ENCODE measurements at regions not wholly inside any gene's neighbourhood (a gene's known extent, or its start where the extent isn't known, plus 50 kb on each side); places are given as distances from the start of the nearest gene placed in this dataset.

- no peak for DNase-seq (ENCODE audit: low read depth in 2 of 2)
Observed at GRCh38 chr2:71791501-71792135, 338.3 kb downstream of the DYSF start.

DNA sequence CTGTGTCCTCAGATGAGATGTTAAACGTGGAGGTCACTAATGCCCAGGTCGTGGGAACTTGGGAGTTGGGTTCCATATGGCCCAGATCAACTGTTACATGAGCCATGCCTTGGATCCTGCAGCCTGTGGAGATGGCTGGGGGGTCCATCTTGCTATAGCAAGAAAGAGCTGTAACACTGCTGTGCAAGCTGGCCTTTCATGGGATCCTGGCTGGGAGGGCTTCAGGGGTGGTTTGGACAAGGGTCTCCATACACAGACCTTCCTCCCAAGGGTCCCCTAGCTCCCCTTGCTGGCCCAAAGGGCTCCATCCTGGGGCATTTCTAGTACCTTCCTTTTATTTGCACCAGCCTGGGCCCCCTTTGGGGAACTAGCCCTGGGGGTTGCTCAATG, 337.7 kb downstream of the DYSF start:
- DNase-seq (ENCODE audit: low read depth in 2 of 2): no peak

DNA sequence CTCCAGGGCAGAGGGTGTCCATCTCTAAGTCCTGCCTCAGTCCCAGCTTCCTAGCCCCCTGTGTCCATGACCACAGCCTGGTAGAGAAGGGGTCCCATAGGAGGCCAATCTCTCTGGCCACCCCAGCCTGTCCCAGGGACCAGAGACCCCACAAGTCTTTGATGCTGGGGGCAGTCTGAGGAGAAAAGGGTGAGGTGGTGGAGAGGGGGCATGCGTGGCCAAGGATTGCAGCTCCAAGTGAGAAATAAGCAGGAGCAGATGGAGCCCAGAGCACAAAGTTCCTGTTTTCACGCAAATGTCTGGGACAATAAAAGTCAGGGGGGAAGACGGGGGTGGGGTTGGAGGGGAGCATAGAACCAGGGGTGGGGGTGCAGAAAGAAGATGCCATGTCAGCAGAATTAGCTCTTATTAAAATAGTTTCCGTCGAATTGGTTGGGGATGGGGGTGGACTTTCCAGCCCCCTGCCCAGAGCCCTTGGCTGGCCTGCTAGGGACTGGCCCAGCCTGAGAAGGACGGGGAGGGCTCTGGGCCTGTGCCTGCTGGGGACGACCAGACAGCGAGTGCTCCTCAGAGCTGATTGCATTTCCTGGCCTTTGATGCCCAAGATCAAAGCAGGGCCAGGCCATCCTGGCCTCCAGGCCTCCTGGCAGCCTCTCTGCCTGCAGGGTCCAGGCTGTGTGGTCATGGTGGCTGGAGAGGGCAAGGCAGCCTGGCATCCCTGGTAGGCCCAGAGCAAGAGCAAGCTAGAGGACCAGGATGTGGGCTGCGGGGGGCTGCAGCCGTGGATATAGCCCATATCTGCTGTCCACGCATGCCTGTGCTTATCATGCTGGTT, 337.1 kb downstream of the DYSF start:
- DNase-seq (ENCODE audit: low read depth in 2 of 2): no peak

- no peak for DNase-seq (ENCODE audit: low read depth in 2 of 2)
Observed at GRCh38 chr2:71789556-71790204, 336.3 kb downstream of the DYSF start.

DNA sequence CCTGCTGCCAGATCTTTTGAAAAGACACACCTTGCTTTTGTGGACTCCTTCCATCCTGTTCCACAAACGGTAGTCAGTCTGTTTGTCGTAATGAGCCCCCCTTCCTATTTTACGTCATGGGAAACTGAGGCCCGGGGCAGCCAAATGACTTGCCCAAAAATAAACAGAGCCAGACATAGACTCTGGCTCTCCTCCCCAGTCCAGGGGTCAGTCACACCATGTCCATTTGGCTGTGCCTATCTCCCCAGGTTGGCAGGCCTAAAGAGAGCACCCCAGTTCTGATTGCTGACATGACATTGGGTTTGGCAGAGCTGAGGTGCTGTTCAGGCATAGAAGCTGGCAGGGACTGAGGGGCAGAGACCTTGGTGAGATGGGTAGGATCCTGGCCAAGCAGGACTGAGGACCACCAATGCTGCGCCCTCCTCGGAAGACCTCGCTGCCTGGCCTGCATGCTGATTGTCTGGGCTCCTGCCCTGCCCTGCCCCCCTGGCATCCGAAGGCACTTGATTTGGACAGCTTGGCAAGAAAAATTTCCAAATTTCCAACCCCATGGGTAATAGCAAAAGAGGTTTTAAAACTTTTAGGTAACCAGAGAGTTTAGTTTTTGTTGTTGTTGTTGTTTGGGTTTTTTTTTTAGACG, 335.4 kb downstream of the DYSF start:
- DNase-seq (ENCODE audit: low read depth in 2 of 2): no peak

GRCh38 chr2:71788186-71788525, 334.8 kb downstream of the DYSF start:
- DNase-seq (ENCODE audit: low read depth in 2 of 2): no peak

- no peak for DNase-seq (ENCODE audit: low read depth in 2 of 2)
Observed at GRCh38 chr2:71787476-71788185, 334.3 kb downstream of the DYSF start.

DNA sequence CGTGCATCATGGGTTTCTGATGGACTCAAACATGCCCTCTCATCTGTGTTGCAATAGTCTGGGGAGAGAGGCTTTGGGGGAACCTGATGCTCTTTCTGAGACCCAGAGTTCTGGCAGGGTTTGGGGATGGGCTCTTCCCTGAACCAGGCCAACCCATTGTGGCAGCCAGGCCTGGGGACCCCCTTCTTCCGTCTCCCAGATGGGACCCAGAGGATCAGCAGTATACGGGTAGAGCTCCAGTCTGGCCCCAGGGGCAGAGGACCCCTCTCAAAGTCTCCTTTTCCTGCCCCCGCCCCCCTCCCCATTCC, 333.7 kb downstream of the DYSF start:
- no peak for DNase-seq (ENCODE audit: low read depth in 2 of 2)

DNA sequence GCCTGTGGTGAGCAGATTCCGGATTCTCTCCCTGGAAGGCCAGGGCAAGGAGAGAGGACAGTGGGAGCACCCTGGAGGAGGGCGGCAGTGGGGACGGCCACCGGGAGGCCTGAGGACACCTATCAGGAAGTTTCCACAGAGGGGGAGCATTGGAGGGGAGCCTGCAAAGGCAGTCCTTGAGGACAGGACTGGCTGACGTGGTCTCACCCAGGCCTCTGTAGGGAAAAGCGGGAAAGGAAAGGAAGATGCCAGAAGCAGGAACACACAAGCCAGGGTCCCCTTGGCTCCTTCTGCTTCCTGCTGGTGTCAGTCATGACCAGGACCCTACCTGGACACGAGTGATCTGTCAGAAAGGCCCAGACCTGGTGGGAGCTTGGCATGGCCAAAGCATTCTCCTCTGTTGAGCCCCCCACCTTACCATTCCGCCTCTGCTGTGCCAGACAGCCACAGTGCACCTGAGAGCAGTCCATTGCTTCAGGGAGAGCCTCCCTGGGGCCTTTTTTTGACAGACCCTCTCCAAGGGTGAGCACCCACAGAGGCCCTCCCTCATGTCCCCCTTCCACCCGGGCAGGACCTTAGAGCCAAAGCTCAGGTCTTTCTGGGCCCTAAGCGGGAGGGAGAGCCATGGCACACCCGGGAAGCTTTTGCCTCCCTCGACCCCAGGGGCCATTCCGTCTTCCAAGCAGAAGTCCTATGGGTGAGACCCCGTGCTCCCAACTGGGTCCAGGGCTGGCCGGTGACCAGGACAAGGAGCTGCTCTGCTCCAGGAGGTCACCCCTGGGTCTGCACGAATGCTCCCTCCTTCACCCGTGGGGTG, 333.1 kb downstream of the DYSF start:
- no peak for DNase-seq (ENCODE audit: low read depth in 2 of 2)

DNA sequence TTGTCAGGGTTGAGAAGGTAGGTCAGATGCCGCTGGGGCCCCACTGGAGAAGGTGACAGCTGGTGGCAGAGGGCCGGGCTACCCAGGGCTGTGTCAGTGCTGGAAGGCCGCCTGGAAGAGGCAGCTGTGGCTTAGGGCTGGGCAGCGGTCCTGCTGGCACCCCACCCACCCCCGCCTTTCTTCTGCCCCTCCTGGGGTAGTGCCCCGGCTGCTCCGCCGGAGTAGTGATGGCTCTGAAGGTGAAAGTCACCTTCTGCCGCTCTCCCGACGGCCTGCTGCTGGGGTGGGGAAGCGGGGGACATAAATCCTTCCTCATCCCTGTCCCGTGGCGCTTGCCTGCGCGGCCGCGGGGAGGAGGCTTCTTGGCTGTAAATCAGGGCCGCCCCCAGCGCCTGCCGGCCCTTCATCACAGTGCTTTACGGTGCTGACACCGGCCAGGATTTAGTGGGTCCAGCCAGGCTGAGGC, 332.2 kb downstream of the DYSF start:
- no peak for DNase-seq (ENCODE audit: low read depth in 2 of 2)

GRCh38 chr2:71784734-71785511, 331.6 kb downstream of the DYSF start:
- no peak for DNase-seq (ENCODE audit: low read depth in 2 of 2)

DNA sequence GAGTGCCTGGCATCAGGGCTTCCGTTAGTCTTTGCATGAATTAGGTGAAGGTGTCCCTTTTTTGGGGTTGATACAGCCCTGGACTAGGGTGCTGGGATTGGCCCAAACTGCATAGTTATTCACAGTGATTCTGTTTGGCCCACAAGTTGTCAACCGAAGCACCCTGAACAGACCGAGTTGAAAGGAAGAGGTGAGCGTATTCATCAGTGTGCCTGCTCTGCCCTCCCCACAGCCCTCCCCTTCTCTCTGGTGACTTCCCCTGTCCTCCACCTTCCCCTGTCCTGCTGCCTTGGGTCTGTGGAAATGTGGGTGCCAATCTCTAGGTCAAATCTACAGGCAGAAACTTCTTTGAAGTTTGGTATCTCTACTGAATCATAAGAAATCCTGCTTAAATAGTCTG, 330.5 kb downstream of the DYSF start:
- no peak for DNase-seq (ENCODE audit: low read depth in 2 of 2)

DNA sequence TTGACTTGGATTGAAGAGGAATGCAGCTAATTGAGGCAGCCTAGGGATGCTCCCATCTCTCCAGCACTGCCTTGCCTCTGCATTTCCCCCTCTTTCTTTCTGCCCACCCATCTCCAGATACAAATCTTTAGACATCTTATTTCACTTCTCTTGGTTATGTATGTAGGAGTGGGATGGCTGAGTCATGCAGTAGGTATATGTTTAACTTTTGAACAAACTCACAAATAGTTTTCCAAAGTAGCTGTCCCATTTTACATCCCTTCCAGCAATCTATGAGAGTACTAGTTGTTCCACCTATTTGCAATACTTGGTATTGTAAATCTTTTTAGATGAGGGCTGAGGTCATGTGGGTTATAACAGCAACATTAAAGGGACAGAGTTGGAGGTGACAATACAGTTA, 329.9 kb downstream of the DYSF start:
- DNase-seq (ENCODE audit: low read depth in 2 of 2): no peak

GRCh38 chr2:71782323-71782722, 329.0 kb downstream of the DYSF start:
- DNase-seq (ENCODE audit: low read depth in 2 of 2): no peak

DNA sequence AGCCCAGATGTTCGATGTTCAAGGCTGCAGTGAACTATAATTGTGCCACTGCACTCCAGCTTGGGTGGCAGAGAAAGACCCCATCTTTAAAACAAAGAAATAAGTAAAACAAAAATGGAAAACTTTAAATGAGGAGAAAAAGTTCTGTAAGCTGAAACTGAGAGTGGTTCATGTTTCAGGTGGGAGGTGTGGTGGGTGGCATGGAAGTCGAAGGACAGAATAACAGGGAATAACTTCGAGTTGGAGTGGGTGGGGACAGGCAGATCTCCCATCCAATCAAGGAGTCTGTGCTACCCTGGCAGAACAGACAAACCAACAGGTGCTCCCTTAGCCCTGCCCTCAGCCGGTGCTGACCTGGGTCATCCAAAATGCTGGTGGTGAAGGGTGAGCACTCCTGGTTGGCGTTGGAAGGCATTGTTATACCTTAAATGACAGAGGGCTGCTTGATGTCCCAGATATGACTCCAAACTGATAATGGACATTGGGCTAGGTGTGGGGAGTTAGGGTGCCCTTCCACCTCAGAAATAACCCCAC, 328.4 kb downstream of the DYSF start:
- no peak for DNase-seq (ENCODE audit: low read depth in 2 of 2)

DNA sequence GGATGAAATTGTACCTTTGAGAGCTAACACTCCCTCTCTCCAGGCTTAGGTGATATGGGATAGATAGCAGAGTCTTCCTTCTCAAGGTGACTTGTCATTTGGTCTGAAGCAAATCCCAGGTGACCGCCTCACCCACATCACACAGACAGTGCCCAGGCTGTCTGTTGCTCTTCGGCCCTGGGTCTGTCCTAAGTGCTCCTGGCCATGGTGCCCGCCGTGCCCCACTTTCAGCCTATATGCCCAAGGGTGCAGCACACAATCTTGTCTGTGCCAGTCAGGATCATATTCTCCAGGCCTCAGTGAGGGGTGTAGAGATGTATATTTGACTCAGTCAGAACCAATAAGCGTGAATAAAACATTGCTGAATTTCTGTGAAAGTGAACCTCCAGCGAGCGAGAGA, 326.8 kb downstream of the DYSF start:
- DNase-seq (ENCODE audit: low read depth in 2 of 2): no peak

GRCh38 chr2:71779774-71780105, 326.4 kb downstream of the DYSF start:
- no peak for DNase-seq (ENCODE audit: low read depth in 2 of 2)

GRCh38 chr2:71778936-71779773, 325.8 kb downstream of the DYSF start:
- no peak for DNase-seq (ENCODE audit: low read depth in 2 of 2)

DNA sequence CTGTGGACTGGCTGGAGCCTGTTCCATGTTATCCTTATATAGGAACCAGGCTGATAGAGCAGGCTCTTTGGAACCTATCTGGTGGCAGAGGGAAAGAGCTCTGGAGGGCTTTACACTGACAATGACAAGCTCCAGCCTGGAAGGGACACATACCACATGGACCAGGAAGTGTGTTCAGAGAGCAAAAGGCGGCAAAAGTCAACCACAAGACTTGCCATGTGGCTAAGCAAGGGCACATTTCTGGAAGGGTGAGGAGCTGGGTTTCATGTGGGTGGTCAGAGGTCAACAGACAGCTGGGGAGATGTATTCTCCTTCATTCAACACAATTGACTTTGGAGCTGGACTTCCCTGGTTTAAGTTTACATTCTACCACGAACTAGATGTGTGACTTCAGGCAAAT, 325.2 kb downstream of the DYSF start:
- DNase-seq (ENCODE audit: low read depth in 2 of 2): no peak

Data from stimulated activated CD8-positive, alpha-beta memory T cell treated with anti-CD3 and anti-CD28 coated beads, Interleukin-7, amount 100 ng/mL, for 1 hour (primary cell).